HEK293T (cell line): ENCODE measurements at regions not wholly inside any gene's neighbourhood (a gene's known extent, or its start where the extent isn't known, plus 50 kb on each side); places are given as distances from the start of the nearest gene placed in this dataset.
"Not testable (repeated sequence)": the region's sequence is repeated elsewhere in the genome, so short reads cannot be mapped to it uniquely, and the experiment has no call there.

Experiments used
- CTCF ChIA-PET: fragments of 350-600 bp; formaldehyde crosslinking; extraction: SDS; loops from one replicate; lab custom pipeline; 2021; ENCODE audit warnings: antibody characterized with exemption, inconsistent platforms; lab: Yijun Ruan, JAX
- POLR2A ChIA-PET: fragments of 350-600 bp; formaldehyde crosslinking; extraction: SDS; loops from one replicate; lab custom pipeline; 2020; ENCODE audit warnings: antibody characterized with exemption, inconsistent platforms; lab: Yijun Ruan, JAX
- DNase-seq: peaks from one replicate; pipeline ENCODE4 v3.0.0; 2012; ENCODE audit warnings: mixed read lengths; ENCODE audit errors: extremely low spot score
- ARNT ChIP-seq: fragments of 450-650 bp; IDR thresholded peaks from 2 replicates; pipeline ENCODE4 v1.6.1; 2017; ENCODE audit warnings: mild to moderate bottlenecking
- BHLHE40 ChIP-seq: fragments of 450-650 bp; IDR thresholded peaks from 2 replicates; pipeline ENCODE4 v1.6.1; 2016; ENCODE audit warnings: mild to moderate bottlenecking, moderate library complexity, borderline replicate concordance
- ELF4 ChIP-seq: fragments of 450-650 bp; IDR thresholded peaks from 2 replicates; pipeline ENCODE4 v1.6.1; 2017; ENCODE audit warnings: antibody characterized with exemption
- FOXA1 ChIP-seq: fragments of 450-650 bp; IDR thresholded peaks from 2 replicates; pipeline ENCODE4 v1.6.1; 2016; ENCODE audit warnings: mild to moderate bottlenecking
- FOXK2 ChIP-seq: fragments of 450-650 bp; IDR thresholded peaks from 2 replicates; pipeline ENCODE4 v1.6.1; 2016; ENCODE audit warnings: mild to moderate bottlenecking
- FOXM1 ChIP-seq: fragments of 450-650 bp; IDR thresholded peaks from 2 replicates; pipeline ENCODE4 v1.6.1; 2017; ENCODE audit warnings: mild to moderate bottlenecking, borderline replicate concordance
- L3MBTL2 ChIP-seq: fragments of 450-650 bp; conservative IDR thresholded peaks from 2 replicates; pipeline ENCODE4 v1.6.1; 2016; ENCODE audit warnings: mild to moderate bottlenecking
- LEF1 ChIP-seq: fragments of 450-650 bp; IDR thresholded peaks from 2 replicates; pipeline ENCODE4 v1.6.1; 2017; ENCODE audit warnings: mild to moderate bottlenecking, borderline replicate concordance
- SP1 ChIP-seq: fragments of 450-650 bp; IDR thresholded peaks from 2 replicates; pipeline ENCODE4 v1.6.1; 2017
- TARDBP ChIP-seq: fragments of 450-650 bp; IDR thresholded peaks from 2 replicates; pipeline ENCODE4 v1.6.1; 2016
- TF ChIP-seq, protein P1 (sequence below): fragments of 450-650 bp; IDR thresholded peaks from 2 replicates; pipeline ENCODE4 v1.6.1; 2016

- TF ChIP-seq FOXM1: no peak
- TF ChIP-seq ELF4: no peak
- TF ChIP-seq FOXK2: no peak
- no peak for TF ChIP-seq LEF1
- no peak for TF ChIP-seq L3MBTL2
- TF ChIP-seq TARDBP: no peak
- TF ChIP-seq ARNT: no peak
- no peak for TF ChIP-seq BHLHE40
- no peak for TF ChIP-seq FOXA1
- TF ChIP-seq, protein P1, sequence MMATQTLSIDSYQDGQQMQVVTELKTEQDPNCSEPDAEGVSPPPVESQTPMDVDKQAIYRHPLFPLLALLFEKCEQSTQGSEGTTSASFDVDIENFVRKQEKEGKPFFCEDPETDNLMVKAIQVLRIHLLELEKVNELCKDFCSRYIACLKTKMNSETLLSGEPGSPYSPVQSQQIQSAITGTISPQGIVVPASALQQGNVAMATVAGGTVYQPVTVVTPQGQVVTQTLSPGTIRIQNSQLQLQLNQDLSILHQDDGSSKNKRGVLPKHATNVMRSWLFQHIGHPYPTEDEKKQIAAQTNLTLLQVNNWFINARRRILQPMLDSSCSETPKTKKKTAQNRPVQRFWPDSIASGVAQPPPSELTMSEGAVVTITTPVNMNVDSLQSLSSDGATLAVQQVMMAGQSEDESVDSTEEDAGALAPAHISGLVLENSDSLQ: no peak
- no peak for TF ChIP-seq SP1
- DNase-seq: no peak
- CTCF ChIA-PET: no interaction called here
- POLR2A ChIA-PET: no interaction called here
Observed at GRCh38 chr7:55723621-55723941, 139.0 kb downstream of the SEPTIN14 start.

GRCh38 chr7:55722874-55723620, 139.5 kb downstream of the SEPTIN14 start:
- CTCF ChIA-PET, POLR2A ChIA-PET, DNase-seq: not testable (repeated sequence)

DNA sequence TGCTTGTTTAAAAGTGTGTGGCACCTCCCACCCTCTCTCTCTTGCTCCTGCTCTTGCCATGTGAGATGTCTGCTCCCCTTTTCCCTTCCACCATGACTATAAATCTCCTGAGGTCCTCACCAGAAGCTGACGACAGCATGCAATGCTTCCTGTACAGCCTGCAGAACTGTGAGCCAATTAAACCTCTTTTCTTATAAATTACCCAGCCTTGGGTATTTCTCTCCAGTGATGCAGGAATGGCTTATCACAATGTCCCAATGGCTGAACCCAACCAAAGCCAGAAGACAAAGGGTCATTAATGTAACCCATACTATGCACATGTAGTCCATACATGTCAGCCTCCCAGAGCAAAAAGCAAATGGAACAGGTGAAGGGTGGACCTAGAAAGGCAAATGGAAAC, 141.5 kb downstream of the SEPTIN14 start:
- CTCF ChIA-PET, POLR2A ChIA-PET, DNase-seq: not testable (repeated sequence)

DNA sequence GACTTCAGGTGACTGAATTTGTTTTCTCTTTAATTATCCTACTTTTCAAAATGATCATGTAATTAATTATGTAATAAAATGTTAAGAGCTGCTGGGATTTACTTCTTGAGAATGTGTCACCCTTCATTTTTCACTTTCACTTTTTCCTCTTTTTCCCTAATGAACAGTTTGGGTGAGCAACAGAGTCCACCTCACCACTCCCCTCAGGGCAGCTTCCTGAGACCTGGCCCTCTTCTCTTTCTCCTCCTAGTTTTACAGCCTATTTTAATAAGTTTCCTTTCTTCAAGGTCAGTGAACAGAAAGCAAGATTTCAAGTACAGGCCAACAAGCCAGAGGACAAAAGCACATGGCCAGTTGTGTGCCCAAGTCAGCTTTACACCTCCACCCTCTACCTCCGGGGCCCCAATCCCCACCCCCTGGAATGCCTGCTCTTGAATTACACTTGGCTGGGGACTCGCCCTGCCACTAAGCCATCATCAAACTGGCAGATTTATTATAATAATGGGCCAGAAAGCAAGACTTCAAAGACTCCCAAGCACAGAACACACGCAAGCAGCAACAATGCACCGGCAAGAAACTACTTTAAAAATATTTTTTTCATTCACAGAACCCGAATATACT, 143.1 kb upstream of the VOPP1 start:
- CTCF ChIA-PET, DNase-seq, POLR2A ChIA-PET: not testable (repeated sequence)

DNA sequence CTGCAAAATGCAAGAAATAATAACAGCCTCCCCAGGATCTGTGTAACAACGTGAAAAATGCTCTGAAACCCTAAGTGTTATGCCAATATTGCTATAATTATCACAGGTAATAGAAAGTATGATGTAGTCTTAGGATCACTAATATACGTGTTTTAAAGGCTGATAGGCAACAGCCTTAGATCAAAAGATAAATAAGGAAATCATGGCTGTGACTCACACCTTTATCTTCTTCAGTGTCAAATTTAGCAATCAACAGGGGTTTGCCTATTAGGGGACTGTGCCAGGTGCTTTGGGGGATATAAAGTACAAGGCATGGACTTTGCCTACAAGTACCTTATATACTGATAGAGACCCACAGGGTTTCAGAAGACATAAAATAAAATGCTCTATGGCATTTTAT, 142.1 kb upstream of the VOPP1 start:
- POLR2A ChIA-PET: not testable (repeated sequence)

GRCh38 chr7:55710312-55710711, 138.0 kb upstream of the VOPP1 start:
- DNase-seq, POLR2A ChIA-PET, CTCF ChIA-PET: not testable (repeated sequence)

More for the DNA sequence above, 142.1 kb upstream of the VOPP1 start:
- DNase-seq, CTCF ChIA-PET: not testable (repeated sequence)

DNA sequence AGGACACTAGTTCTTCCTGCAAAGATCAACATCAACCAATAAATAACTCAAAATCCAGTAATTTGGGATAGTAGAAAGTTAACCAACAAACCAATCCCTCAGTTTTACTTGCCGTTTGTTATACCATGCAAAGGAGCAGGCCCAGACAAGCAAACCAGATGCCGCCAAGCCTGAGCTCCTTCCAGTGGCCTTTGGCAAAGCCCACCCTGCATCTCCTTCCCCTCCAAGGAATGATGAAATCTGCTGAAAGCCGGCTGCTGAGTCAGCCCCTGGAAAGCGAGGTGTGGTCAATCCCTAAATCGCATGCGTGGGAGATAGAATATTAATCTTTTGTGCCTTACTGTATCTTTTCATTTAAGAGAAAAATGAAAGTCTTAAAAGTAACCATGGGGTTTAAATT, 135.7 kb upstream of the VOPP1 start:
- DNase-seq, CTCF ChIA-PET: not testable (repeated sequence)
- POLR2A ChIA-PET: interaction anchor here (0.6 kb wide), 1 partner anchor 142 kb away, joined by 3 read pairs; no protein-coding TSS in a partner anchor

- DNase-seq, CTCF ChIA-PET, POLR2A ChIA-PET: not testable (repeated sequence)
Observed at GRCh38 chr7:55707410-55707809, 135.1 kb upstream of the VOPP1 start.

DNA sequence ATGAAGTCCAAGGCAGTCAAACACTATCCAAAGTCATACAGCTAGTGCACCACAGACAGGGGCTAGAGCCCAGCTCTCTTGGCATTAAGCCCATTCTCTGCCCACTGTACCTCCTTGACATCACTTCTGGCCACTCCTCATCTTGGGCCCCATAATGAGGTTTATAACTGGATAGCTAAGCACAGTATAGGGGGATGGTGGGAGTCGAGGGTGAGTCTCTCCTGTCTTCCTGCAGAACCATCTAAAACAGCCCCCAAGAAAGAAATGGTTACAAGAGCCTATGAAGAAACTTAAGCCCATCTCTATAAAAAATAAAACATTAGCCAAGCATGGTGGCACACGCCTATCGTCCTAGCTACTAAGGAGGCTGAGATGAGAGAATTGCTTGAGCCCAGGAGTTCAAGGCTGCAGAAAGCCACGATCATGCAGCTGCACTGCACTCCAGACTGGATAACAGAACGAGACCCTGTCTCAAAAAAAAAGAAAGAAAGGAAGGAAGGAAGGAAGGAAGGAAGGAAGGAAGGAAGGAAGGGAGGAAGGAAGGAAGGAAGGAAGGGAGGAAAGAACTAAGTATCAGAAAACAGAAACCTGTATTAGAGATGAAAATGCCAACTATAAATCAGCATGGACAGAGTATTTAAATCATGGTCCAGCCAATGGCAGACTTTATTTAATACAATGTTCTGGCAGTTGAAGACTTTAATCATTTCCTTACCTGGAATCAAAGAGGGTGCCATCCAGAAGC, 134.3 kb upstream of the VOPP1 start:
- CTCF ChIA-PET, DNase-seq, POLR2A ChIA-PET: not testable (repeated sequence)

DNA sequence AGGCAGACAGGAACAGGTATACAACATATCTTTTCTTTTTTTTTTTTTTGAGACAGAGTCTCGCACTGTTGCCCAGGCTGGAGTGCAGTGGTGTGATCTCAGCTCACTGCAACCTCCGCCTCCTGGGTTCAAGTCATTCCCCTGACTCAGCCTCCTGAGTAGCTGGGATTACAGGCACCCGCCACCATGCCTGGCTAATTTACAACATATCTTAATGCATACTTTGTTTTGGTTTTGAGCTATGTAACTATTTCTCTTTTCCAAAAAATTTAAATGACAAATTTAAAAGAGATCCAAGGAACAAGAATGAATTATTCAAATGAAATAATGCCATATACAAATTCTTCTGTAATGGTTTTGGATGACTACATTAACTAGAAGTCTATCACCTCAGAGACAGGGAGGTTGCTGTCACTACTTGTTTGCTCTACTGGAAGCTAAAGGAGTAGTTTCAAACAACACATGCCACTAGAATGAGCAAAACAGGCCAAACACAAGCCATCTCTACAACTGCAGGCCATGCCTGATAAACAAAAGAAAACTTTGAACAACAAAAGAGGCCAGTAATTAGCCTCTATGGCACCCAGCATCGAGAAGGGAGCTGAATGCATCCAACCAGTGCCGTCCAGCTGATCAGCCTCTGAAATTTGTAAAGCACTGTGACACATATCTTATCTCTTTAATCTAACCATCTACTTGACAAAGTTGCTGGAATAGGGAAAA, 133.6 kb upstream of the VOPP1 start:
- DNase-seq, POLR2A ChIA-PET, CTCF ChIA-PET: not testable (repeated sequence)

- POLR2A ChIA-PET, DNase-seq, CTCF ChIA-PET: not testable (repeated sequence)
Observed at GRCh38 chr7:55702831-55703230, 130.5 kb upstream of the VOPP1 start.

DNA sequence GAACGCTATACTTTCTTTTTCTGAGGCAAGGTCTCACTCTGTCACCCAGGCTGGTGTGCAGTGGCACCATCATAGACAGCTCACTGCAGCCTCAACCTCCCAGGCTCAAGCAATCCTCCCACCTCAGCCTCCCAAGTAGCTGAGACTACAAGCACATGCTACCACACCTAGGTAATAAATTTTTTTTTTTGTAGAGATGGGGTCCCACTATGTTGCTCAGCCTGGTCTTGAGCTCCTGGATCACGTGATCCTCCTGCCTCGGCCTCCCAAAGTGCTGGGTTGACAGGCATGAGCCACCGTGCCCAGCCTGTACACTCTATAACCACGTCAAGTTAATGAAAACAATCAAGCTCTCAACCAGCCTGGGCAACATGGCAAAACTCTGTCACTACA, 127.1 kb upstream of the VOPP1 start:
- CTCF ChIA-PET, POLR2A ChIA-PET, DNase-seq: not testable (repeated sequence)

- POLR2A ChIA-PET, CTCF ChIA-PET, DNase-seq: not testable (repeated sequence)
Observed at GRCh38 chr7:55698607-55699449, 126.5 kb upstream of the VOPP1 start.
